Subcutaneous abdominal adipose tissue (tissue), 5 donors: ENCODE measurements at regions not wholly inside any gene's neighbourhood (a gene's known extent, or its start where the extent isn't known, plus 50 kb on each side); places are given as distances from the start of the nearest gene placed in this dataset.

Experiments
- H3K27ac ChIP-seq: one replicate; pipeline ENCODE4 v1.7.0; 2013; ENCODE audit warnings: low read depth, mild to moderate bottlenecking, inconsistent platforms, low read length, moderate library complexity
- H3K27me3 ChIP-seq, 5 donors: one replicate each; pipeline ENCODE4 v1.7.0; 2013; ENCODE audit warnings: low read length in 5 of 5, inconsistent platforms in 1 of 5; ENCODE audit not compliant: control insufficient read depth in 5 of 5, insufficient read depth in 4 of 5
- H3K36me3 ChIP-seq, 5 donors: one replicate each; pipeline ENCODE4 v1.7.0; 2013; ENCODE audit warnings: low read length in 5 of 5; ENCODE audit not compliant: control insufficient read depth in 5 of 5, insufficient read depth in 5 of 5
- H3K4me1 ChIP-seq, 5 donors: one replicate each; pipeline ENCODE4 v1.7.0; 2013; ENCODE audit warnings: low read length in 5 of 5, mild to moderate bottlenecking in 3 of 5, moderate library complexity in 1 of 5; ENCODE audit not compliant: control insufficient read depth in 5 of 5, insufficient read depth in 5 of 5
- H3K4me3 ChIP-seq, 5 donors: one replicate each; pipeline ENCODE4 v1.7.0; 2013; ENCODE audit warnings: low read length in 5 of 5, low read depth in 1 of 5
- H3K9ac ChIP-seq, 5 donors: one replicate each; pipeline ENCODE4 v1.7.0; 2013; ENCODE audit warnings: low read length in 5 of 5, mild to moderate bottlenecking in 4 of 5, moderate library complexity in 3 of 5
- H3K9me3 ChIP-seq, 5 donors: one replicate each; pipeline ENCODE4 v1.7.0; 2013; ENCODE audit warnings: low read length in 5 of 5; ENCODE audit not compliant: control insufficient read depth in 5 of 5
- donor health status: healthy.
- donor health status: healthy.
- donor health status: healthy.
- donor health status: healthy.
- donor health status: healthy.

GRCh38 chr1:240682166-240682858 lies 70.4 kb upstream of the GREM2 start:
- Histone ChIP-seq H3K9me3 (no peaks in the 10 kb centered on the region), H3K36me3 (no peaks in the 10 kb centered on the region), H3K27me3 (no peaks in the 10 kb centered on the region), H3K4me3 (no peak overlapping the region), H3K9ac (no peak overlapping the region), H3K27ac (no peak overlapping the region), H3K4me1 (no peaks in the 10 kb centered on the region)

- Histone ChIP-seq H3K9ac (no peak overlapping the region), H3K27ac (no peak overlapping the region), H3K4me3 (no peak overlapping the region), H3K27me3 (no peaks in the 10 kb centered on the region), H3K36me3 (no peaks in the 10 kb centered on the region), H3K4me1 (no peaks in the 10 kb centered on the region), H3K9me3 (no peaks in the 10 kb centered on the region)
Measured at GRCh38 chr1:240672132-240672811, 60.3 kb upstream of the GREM2 start.

DNA sequence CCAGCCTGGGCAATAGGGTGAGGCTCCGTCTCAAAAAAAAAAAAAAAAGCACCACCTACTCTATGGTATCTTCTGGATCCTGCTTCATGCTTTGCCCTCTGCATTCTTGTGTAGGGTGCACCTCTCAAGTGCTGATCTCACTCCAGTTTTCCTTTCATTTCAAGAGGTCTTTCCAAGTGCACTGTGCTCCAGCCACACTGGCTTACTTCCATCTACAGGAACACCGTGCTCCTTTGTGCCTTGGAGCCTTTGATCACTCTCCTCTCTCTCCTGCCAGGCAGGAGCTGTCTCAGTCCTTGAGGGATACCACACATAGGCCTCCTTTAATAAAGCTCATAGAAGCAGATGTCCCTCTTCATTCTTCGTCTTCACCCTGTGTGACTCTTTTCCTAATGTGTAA lies 55.4 kb upstream of the GREM2 start:
- no peak overlapping the region for H3K27ac ChIP-seq
- no peak overlapping the region for H3K9ac ChIP-seq
- H3K27me3 ChIP-seq, result no peaks in the 10 kb centered on the region
- no peaks in the 10 kb centered on the region for H3K9me3 ChIP-seq
- no peak overlapping the region for H3K4me3 ChIP-seq
- H3K36me3 ChIP-seq, result no peaks in the 10 kb centered on the region
- no peaks in the 10 kb centered on the region for H3K4me1 ChIP-seq

DNA sequence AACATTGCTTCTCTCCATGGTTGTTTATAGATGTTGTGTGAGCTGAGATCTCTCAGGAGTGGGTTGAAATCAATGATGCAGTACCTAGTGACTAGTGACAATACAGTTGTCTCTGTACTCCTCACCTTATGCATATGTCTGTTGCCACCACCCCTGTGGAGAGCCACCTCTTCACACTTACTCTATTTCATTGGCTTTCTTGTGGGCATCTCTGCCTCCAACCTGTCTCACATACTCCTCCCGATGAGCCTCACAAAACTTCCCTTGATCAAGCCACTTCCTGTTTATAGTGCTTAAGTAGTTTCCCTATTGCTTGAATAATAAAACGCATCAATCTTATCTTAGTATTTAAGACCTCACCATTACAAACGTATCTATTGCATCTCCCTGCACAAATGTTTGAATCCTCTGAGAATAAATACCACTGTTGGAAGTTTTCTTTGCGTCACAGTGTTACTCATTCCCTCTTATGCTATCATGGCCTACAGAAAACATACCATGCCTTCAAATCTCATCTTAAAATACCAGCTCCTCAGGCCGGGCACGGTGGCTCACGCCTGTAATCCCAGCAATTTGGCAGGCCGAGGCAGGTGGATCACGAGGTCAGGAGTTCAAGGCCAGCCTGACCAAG lies 54.7 kb upstream of the GREM2 start:
- H3K9ac ChIP-seq, result no peak overlapping the region
- H3K27me3 ChIP-seq, result no peaks in the 10 kb centered on the region
- H3K27ac ChIP-seq, result no peak overlapping the region
- H3K4me3 ChIP-seq, result no peak overlapping the region
- no peaks in the 10 kb centered on the region for H3K36me3 ChIP-seq
- no peaks in the 10 kb centered on the region for H3K9me3 ChIP-seq
- no peaks in the 10 kb centered on the region for H3K4me1 ChIP-seq

- Histone ChIP-seq H3K36me3 (no peaks in the 10 kb centered on the region), H3K27me3 (no peaks in the 10 kb centered on the region), H3K9me3 (no peaks in the 10 kb centered on the region), H3K27ac (no peak overlapping the region), H3K4me3 (no peak overlapping the region), H3K9ac (no peak overlapping the region), H3K4me1 (no peaks in the 10 kb centered on the region)
Measured at GRCh38 chr1:240663169-240663879, 51.4 kb upstream of the GREM2 start.
